Medulla oblongata (tissue), 1 donor: ENCODE measurements at regions not wholly inside any gene's neighbourhood (a gene's known extent, or its start where the extent isn't known, plus 50 kb on each side); places are given as distances from the start of the nearest gene placed in this dataset.

Experiments
- DNase-seq: peaks from one replicate; pipeline ENCODE4 v3.0.0-alpha.2; 2015; ENCODE audit errors: extremely low spot score

GRCh38 chr22:48585916-48586798, 1241.5 kb downstream of the BRD1 start:
- no peak for DNase-seq

GRCh38 chr22:48584170-48584569, 1243.5 kb downstream of the BRD1 start:
- no peak for DNase-seq

GRCh38 chr22:48581796-48582469, 1245.7 kb downstream of the BRD1 start:
- DNase-seq: no peak

- no peak for DNase-seq
Measured at GRCh38 chr22:48581205-48581766, 1246.4 kb downstream of the BRD1 start.

- DNase-seq: no peak
Measured at GRCh38 chr22:48580481-48580970, 1247.1 kb downstream of the BRD1 start.

- no peak for DNase-seq
Measured at GRCh38 chr22:48579928-48580309, 1247.8 kb downstream of the BRD1 start.

GRCh38 chr22:48579043-48579927, 1248.4 kb downstream of the BRD1 start:
- no peak for DNase-seq

- peak; percentile 84 for DNase-seq
Measured at GRCh38 chr22:48578138-48579042, 1249.3 kb downstream of the BRD1 start.

GRCh38 chr22:48577691-48578090, 1250.0 kb downstream of the BRD1 start:
- DNase-seq: no peak

- DNase-seq: peak; percentile 45
Measured at GRCh38 chr22:48577014-48577690, 1250.5 kb downstream of the BRD1 start.

- DNase-seq: peak; percentile 57
Measured at GRCh38 chr22:48576333-48577013, 1251.2 kb downstream of the BRD1 start.

GRCh38 chr22:48575618-48576332, 1251.9 kb downstream of the BRD1 start:
- DNase-seq: no peak

GRCh38 chr22:48574776-48575617, 1252.7 kb downstream of the BRD1 start:
- DNase-seq: peak; percentile 42

GRCh38 chr22:48573766-48574165, 1253.9 kb downstream of the BRD1 start:
- DNase-seq: no peak

GRCh38 chr22:48572951-48573350, 1254.7 kb downstream of the BRD1 start:
- DNase-seq: no peak

- DNase-seq: no peak
Measured at GRCh38 chr22:48570912-48571311, 1256.8 kb downstream of the BRD1 start.

GRCh38 chr22:48569476-48570233, 1258.0 kb downstream of the BRD1 start:
- no peak for DNase-seq
